ENCODE measurements at regions not wholly inside any gene's neighbourhood (a gene's known extent, or its start where the extent isn't known, plus 50 kb on each side); places are given as distances from the start of the nearest gene placed in this dataset.

DNA sequence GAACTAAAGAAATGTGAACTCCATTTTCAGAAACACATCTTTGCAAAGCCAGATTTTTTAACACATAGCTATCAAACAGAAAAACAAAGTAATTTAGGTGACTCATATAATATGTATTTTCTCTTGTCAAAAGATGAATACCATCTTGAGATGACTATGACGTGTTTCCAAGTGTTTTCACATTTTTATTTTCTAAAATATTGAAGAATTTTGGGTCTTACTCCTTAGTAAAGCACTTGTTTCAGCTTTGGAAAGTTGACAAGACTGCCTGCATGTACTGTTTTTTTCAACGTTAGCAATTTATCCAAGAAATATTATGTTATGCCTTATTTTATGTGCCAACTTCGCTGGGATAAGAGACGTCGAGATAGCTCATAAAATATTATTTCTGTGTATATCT is 733.9 kb upstream of the EPHA5 start:
- no peaks in the 10 kb centered on the region for H3K27me3 ChIP-seq (ENCODE audit: insufficient read depth, poor library complexity, severe bottlenecking)
- H3K27ac ChIP-seq (replicated peaks), result no peak overlapping the region
- no peak for TF ChIP-seq POLR2AphosphoS5 (IDR thresholded peaks at IDR 0.05; ENCODE audit: low read depth)
- TF ChIP-seq, protein P1, sequence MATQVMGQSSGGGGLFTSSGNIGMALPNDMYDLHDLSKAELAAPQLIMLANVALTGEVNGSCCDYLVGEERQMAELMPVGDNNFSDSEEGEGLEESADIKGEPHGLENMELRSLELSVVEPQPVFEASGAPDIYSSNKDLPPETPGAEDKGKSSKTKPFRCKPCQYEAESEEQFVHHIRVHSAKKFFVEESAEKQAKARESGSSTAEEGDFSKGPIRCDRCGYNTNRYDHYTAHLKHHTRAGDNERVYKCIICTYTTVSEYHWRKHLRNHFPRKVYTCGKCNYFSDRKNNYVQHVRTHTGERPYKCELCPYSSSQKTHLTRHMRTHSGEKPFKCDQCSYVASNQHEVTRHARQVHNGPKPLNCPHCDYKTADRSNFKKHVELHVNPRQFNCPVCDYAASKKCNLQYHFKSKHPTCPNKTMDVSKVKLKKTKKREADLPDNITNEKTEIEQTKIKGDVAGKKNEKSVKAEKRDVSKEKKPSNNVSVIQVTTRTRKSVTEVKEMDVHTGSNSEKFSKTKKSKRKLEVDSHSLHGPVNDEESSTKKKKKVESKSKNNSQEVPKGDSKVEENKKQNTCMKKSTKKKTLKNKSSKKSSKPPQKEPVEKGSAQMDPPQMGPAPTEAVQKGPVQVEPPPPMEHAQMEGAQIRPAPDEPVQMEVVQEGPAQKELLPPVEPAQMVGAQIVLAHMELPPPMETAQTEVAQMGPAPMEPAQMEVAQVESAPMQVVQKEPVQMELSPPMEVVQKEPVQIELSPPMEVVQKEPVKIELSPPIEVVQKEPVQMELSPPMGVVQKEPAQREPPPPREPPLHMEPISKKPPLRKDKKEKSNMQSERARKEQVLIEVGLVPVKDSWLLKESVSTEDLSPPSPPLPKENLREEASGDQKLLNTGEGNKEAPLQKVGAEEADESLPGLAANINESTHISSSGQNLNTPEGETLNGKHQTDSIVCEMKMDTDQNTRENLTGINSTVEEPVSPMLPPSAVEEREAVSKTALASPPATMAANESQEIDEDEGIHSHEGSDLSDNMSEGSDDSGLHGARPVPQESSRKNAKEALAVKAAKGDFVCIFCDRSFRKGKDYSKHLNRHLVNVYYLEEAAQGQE (IDR thresholded peaks at IDR 0.05; ENCODE audit: insufficient replicate concordance, low read depth), result no peak
- DNase-seq (ENCODE audit: low read depth in 1 of 2, low spot score in 1 of 2), result no peak
- H3K4me3 ChIP-seq (replicated peaks; ENCODE audit: insufficient read depth, low read length), result no peak overlapping the region

DNA sequence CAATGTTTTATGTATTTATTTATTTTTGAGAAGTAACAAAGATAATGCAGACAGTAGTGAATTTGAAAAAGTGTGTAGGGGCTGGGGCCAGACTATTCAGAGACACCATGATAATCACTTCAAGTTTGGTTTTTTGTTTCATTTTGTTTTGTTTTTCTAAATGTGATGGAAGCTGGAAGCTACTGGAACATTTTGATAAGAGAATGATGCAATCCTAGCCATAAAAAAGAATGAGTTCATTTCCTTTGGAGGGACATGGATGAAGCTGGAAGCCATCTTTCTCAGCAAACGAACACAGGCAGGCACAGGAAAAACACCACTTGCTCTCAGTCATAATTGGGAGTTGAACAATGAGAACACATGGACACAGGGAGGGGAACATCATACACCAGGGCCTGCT is 706.6 kb upstream of the EPHA5 start:
- no peak overlapping the region for H3K27ac ChIP-seq (replicated peaks)
- H3K4me3 ChIP-seq (replicated peaks; ENCODE audit: insufficient read depth, low read length), result no peak overlapping the region
- no peaks in the 10 kb centered on the region for H3K27me3 ChIP-seq (ENCODE audit: insufficient read depth, poor library complexity, severe bottlenecking)
- TF ChIP-seq, protein P1 (IDR thresholded peaks at IDR 0.05; ENCODE audit: insufficient replicate concordance, low read depth), result no peak
- TF ChIP-seq, protein P2, sequence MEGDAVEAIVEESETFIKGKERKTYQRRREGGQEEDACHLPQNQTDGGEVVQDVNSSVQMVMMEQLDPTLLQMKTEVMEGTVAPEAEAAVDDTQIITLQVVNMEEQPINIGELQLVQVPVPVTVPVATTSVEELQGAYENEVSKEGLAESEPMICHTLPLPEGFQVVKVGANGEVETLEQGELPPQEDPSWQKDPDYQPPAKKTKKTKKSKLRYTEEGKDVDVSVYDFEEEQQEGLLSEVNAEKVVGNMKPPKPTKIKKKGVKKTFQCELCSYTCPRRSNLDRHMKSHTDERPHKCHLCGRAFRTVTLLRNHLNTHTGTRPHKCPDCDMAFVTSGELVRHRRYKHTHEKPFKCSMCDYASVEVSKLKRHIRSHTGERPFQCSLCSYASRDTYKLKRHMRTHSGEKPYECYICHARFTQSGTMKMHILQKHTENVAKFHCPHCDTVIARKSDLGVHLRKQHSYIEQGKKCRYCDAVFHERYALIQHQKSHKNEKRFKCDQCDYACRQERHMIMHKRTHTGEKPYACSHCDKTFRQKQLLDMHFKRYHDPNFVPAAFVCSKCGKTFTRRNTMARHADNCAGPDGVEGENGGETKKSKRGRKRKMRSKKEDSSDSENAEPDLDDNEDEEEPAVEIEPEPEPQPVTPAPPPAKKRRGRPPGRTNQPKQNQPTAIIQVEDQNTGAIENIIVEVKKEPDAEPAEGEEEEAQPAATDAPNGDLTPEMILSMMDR (IDR thresholded peaks at IDR 0.05; ENCODE audit: insufficient read depth, low read length), result no peak
- TF ChIP-seq GABPA (IDR thresholded peaks at IDR 0.05; ENCODE audit: low read depth) (no peak), POLR2AphosphoS5 (IDR thresholded peaks at IDR 0.05; ENCODE audit: low read depth) (no peak)
- DNase-seq (ENCODE audit: low read depth in 1 of 2, low spot score in 1 of 2), result no peak

DNA sequence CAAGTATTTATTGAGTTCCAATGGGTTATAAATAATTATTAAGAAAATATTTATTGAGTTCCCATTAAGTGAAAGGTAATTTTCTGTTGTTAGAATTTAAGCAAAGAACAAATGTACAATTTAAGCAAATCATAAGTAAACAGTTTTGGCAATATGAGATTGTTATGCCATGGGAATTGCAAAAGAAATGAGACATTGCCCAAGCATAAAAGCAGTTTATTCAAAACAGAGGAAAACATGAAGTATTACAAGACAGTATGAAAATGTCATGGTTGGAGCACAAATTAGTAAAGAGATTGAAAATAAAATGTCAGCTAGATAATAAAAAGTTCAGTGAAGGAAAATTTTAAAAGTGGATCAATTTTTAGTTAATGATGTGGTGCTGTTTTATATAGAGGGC is 706.1 kb upstream of the EPHA5 start:
- Histone ChIP-seq H3K4me3 (replicated peaks; ENCODE audit: insufficient read depth, low read length) (no peak overlapping the region), H3K27ac (replicated peaks) (no peak overlapping the region), H3K27me3 (ENCODE audit: insufficient read depth, poor library complexity, severe bottlenecking) (no peaks in the 10 kb centered on the region)
- TF ChIP-seq, protein P2 (IDR thresholded peaks at IDR 0.05; ENCODE audit: insufficient read depth, low read length), result no peak
- TF ChIP-seq GABPA (IDR thresholded peaks at IDR 0.05; ENCODE audit: low read depth) (no peak), POLR2AphosphoS5 (IDR thresholded peaks at IDR 0.05; ENCODE audit: low read depth) (no peak), SPI1 (IDR thresholded peaks at IDR 0.05; ENCODE audit: borderline replicate concordance, low read depth) (no peak)
- TF ChIP-seq, protein P1 (IDR thresholded peaks at IDR 0.05; ENCODE audit: insufficient replicate concordance, low read depth), result no peak
- no peak for DNase-seq (ENCODE audit: low read depth in 1 of 2, low spot score in 1 of 2)

DNA sequence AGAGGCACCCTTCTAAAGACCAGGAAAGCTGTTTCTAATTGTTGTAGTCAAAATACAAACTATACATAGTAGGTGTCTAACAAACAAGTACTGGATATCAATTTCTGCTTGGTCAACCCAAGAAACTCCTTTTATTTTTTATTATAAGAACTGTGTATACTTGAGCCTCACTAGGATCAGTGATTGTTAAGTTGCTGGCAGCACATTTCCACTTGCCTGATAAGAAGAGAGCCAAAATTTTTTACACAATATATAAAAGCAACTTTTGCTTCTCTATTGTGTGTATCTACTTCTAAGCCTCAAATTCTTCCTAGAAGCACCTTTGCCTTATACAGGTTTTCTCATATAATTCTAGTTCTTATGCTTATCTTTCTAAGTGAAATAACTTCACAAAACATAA is 703.0 kb upstream of the EPHA5 start:
- no peak for DNase-seq (ENCODE audit: low read depth in 1 of 2, low spot score in 1 of 2)
- no peaks in the 10 kb centered on the region for H3K27me3 ChIP-seq (ENCODE audit: insufficient read depth, poor library complexity, severe bottlenecking)

More for the DNA sequence above, 703.0 kb upstream of the EPHA5 start:
- TF ChIP-seq, protein P1 (IDR thresholded peaks at IDR 0.05; ENCODE audit: insufficient replicate concordance, low read depth), result no peak
- TF ChIP-seq, protein P2 (IDR thresholded peaks at IDR 0.05; ENCODE audit: insufficient read depth, low read length), result no peak
- no peak for TF ChIP-seq POLR2AphosphoS5 (IDR thresholded peaks at IDR 0.05; ENCODE audit: low read depth)
- no peak for TF ChIP-seq GABPA (IDR thresholded peaks at IDR 0.05; ENCODE audit: low read depth)
- TF ChIP-seq SPI1 (IDR thresholded peaks at IDR 0.05; ENCODE audit: borderline replicate concordance, low read depth), result no peak
- no peak overlapping the region for H3K27ac ChIP-seq (replicated peaks)
- no peak overlapping the region for H3K4me3 ChIP-seq (replicated peaks; ENCODE audit: insufficient read depth, low read length)

Data from HL-60 (cell line).